ENCODE measurements at regions not wholly inside any gene's neighbourhood (a gene's known extent, or its start where the extent isn't known, plus 50 kb on each side); places are given as distances from the start of the nearest gene placed in this dataset.

DNA sequence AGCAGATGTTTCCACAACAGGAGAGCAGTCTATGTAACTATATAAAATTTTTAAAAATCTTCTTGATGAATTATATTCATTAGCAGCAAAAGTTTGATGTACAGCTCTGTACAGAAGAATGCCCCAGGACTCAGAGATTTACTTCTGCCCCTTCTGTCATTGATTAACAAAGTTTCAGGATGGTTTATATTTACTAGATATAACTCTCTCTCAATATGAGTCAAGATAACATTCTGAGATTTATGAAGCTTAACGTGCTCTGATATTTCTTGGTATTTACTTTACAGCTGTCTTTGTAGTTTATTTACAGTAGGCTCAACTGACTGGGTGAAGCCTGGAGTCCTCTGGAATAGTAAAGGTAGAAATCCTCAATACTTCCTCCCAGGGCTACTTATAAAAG lies 93.6 kb upstream of the HNMT start:
- TF ChIP-seq, protein P1, sequence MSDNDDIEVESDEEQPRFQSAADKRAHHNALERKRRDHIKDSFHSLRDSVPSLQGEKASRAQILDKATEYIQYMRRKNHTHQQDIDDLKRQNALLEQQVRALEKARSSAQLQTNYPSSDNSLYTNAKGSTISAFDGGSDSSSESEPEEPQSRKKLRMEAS (IDR thresholded peaks at IDR 0.05; ENCODE audit: low read depth, low read length) = no peak
- TF ChIP-seq MYC (IDR thresholded peaks at IDR 0.05; ENCODE audit: low read depth, low read length) = no peak
- TF ChIP-seq, protein P2, sequence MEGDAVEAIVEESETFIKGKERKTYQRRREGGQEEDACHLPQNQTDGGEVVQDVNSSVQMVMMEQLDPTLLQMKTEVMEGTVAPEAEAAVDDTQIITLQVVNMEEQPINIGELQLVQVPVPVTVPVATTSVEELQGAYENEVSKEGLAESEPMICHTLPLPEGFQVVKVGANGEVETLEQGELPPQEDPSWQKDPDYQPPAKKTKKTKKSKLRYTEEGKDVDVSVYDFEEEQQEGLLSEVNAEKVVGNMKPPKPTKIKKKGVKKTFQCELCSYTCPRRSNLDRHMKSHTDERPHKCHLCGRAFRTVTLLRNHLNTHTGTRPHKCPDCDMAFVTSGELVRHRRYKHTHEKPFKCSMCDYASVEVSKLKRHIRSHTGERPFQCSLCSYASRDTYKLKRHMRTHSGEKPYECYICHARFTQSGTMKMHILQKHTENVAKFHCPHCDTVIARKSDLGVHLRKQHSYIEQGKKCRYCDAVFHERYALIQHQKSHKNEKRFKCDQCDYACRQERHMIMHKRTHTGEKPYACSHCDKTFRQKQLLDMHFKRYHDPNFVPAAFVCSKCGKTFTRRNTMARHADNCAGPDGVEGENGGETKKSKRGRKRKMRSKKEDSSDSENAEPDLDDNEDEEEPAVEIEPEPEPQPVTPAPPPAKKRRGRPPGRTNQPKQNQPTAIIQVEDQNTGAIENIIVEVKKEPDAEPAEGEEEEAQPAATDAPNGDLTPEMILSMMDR (IDR thresholded peaks at IDR 0.05; ENCODE audit: low read depth, low read length) = no peak
- no peak for TF ChIP-seq POLR2A (IDR thresholded peaks at IDR 0.05; ENCODE audit: extremely low read depth, insufficient read length)
- no peak overlapping the region for H3K4me3 ChIP-seq (ENCODE audit: low read depth, low read length)
- DNase-seq (ENCODE audit: low read depth) = no peak

DNA sequence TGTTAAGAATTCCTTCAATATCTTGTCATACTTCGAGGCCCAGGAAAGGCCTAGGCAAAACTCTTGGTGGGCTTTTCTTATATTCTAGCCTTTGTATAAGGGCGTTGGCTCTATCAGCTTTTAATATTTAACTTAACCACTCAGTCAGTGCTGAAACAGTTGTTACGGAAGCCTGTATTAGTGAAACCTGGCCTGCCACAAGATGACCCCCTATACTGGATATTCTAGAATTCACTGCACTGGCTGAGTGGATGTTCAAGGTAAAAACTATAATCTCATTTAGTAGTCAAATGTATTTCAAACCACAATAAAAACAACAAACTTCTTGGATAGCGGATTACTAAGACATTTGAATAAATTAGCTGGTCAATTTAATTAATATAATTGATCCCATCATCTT lies 91.7 kb upstream of the HNMT start:
- DNase-seq (ENCODE audit: low read depth) = no peak
- TF ChIP-seq, protein P1 (IDR thresholded peaks at IDR 0.05; ENCODE audit: low read depth, low read length) = no peak
- no peak for TF ChIP-seq MYC (IDR thresholded peaks at IDR 0.05; ENCODE audit: low read depth, low read length)
- TF ChIP-seq POLR2A (IDR thresholded peaks at IDR 0.05; ENCODE audit: extremely low read depth, insufficient read length) = no peak
- TF ChIP-seq, protein P2 (IDR thresholded peaks at IDR 0.05; ENCODE audit: low read depth, low read length) = no peak
- no peak overlapping the region for H3K4me3 ChIP-seq (ENCODE audit: low read depth, low read length)

GRCh38 chr2:137873536-137874244 lies 90.6 kb upstream of the HNMT start:
- DNase-seq (ENCODE audit: low read depth) = no peak
- TF ChIP-seq, protein P2 (IDR thresholded peaks at IDR 0.05; ENCODE audit: low read depth, low read length) = no peak
- TF ChIP-seq, protein P1 (IDR thresholded peaks at IDR 0.05; ENCODE audit: low read depth, low read length) = no peak
- TF ChIP-seq MYC (IDR thresholded peaks at IDR 0.05; ENCODE audit: low read depth, low read length) (no peak), POLR2A (IDR thresholded peaks at IDR 0.05; ENCODE audit: extremely low read depth, insufficient read length) (no peak)
- H3K4me3 ChIP-seq (ENCODE audit: low read depth, low read length) = no peak overlapping the region

DNA sequence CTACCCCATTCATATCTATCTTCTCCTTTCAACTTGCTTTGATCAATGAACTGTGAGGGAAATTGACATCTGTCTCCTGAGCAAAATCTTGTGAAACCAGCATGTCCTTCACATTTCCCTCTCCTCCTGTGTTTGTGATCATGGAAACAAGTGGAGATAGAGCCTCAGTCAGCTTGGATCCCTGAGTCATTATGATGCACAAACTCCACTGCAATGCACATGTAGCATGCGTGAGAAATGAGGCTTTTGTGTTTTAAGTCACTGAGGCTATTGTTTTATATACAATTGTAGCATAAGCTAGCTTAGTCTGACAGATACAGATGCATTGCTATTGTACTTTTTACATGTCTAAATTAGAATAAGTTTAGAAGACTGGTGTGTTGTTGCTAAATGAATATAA lies 85.2 kb upstream of the HNMT start:
- no peak for TF ChIP-seq POLR2A (IDR thresholded peaks at IDR 0.05; ENCODE audit: extremely low read depth, insufficient read length)
- TF ChIP-seq, protein P1 (IDR thresholded peaks at IDR 0.05; ENCODE audit: low read depth, low read length) = no peak
- no peak for TF ChIP-seq MYC (IDR thresholded peaks at IDR 0.05; ENCODE audit: low read depth, low read length)
- TF ChIP-seq, protein P2 (IDR thresholded peaks at IDR 0.05; ENCODE audit: low read depth, low read length) = no peak
- no peak for DNase-seq (ENCODE audit: low read depth)
- H3K4me3 ChIP-seq (ENCODE audit: low read depth, low read length) = no peak overlapping the region

GRCh38 chr2:137881711-137882110 lies 82.6 kb upstream of the HNMT start:
- TF ChIP-seq MYC (IDR thresholded peaks at IDR 0.05; ENCODE audit: low read depth, low read length) = no peak
- TF ChIP-seq, protein P1 (IDR thresholded peaks at IDR 0.05; ENCODE audit: low read depth, low read length) = no peak
- TF ChIP-seq POLR2A (IDR thresholded peaks at IDR 0.05; ENCODE audit: extremely low read depth, insufficient read length) = no peak
- TF ChIP-seq, protein P2 (IDR thresholded peaks at IDR 0.05; ENCODE audit: low read depth, low read length) = no peak
- DNase-seq (ENCODE audit: low read depth) = no peak
- H3K4me3 ChIP-seq (ENCODE audit: low read depth, low read length) = no peak overlapping the region
